ENCODE measurements at regions not wholly inside any gene's neighbourhood (a gene's known extent, or its start where the extent isn't known, plus 50 kb on each side); places are given as distances from the start of the nearest gene placed in this dataset.

DNA sequence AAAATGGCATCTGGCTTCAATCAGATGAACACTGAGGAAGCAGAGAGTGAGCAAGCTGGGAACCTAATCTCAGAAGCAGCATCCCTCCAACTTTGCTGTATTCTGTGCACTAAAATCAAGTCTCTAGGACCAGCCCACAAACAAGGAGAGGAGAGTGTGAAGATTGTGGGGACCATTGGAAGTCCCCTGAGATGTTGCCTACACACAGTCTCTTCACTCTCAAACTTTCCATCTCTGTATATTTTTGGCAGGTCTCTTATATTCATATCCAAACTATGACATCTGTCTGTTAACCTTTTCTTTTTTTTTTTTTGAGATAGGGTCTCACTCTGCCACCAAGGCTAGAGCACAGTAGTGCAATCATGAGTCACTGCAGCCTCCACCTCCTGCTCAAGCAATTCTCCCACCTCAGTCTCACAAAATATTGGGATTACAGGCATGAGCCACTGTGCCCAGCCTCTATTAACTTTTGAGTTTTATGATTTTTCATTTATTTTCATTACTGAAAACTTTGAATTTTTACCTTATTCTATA lies 1096.4 kb downstream of the TBC1D22A start:
- TF ChIP-seq, protein P1, sequence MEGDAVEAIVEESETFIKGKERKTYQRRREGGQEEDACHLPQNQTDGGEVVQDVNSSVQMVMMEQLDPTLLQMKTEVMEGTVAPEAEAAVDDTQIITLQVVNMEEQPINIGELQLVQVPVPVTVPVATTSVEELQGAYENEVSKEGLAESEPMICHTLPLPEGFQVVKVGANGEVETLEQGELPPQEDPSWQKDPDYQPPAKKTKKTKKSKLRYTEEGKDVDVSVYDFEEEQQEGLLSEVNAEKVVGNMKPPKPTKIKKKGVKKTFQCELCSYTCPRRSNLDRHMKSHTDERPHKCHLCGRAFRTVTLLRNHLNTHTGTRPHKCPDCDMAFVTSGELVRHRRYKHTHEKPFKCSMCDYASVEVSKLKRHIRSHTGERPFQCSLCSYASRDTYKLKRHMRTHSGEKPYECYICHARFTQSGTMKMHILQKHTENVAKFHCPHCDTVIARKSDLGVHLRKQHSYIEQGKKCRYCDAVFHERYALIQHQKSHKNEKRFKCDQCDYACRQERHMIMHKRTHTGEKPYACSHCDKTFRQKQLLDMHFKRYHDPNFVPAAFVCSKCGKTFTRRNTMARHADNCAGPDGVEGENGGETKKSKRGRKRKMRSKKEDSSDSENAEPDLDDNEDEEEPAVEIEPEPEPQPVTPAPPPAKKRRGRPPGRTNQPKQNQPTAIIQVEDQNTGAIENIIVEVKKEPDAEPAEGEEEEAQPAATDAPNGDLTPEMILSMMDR (IDR thresholded peaks at IDR 0.05; ENCODE audit: insufficient read depth, low read depth, low read length) = no peak
- CTCF ChIA-PET = no interaction called here

DNA sequence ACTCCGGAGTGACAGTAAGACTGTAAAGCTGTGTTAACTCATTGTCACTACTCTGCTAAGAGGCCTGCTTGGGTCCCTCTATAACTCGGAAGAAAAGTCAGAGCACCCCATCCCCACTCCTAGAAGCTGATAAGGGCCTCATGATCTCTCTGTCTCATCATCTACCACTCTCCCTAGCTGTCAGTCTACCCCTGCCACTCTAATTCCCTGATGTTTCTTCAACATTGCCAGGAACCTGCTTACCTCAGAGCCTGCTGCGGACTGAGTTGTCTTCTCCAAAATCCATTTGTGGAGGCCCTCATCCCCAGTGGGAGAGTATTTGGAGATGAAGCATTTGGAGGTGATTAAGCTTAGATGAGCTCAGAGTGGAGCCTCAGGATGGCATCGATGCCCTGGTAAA lies 1092.2 kb downstream of the TBC1D22A start:
- POLR2A ChIA-PET = no interaction called here
- TF ChIP-seq, protein P1 (IDR thresholded peaks at IDR 0.05; ENCODE audit: insufficient read depth, low read depth, low read length) = no peak

More for the DNA sequence above, 1096.4 kb downstream of the TBC1D22A start:
- H3K27me3 ChIP-seq (ENCODE audit: control insufficient read depth, insufficient read depth, low read length) = no peaks in the 10 kb centered on the region
- DNase-seq (ENCODE audit: low read depth) = no peak
- no peak overlapping the region for H3K4me3 ChIP-seq (ENCODE audit: low read depth, low read length)
- POLR2A ChIA-PET = no interaction called here
- no peaks in the 10 kb centered on the region for H3K36me3 ChIP-seq (ENCODE audit: control insufficient read depth, insufficient read depth, low read length)

DNA sequence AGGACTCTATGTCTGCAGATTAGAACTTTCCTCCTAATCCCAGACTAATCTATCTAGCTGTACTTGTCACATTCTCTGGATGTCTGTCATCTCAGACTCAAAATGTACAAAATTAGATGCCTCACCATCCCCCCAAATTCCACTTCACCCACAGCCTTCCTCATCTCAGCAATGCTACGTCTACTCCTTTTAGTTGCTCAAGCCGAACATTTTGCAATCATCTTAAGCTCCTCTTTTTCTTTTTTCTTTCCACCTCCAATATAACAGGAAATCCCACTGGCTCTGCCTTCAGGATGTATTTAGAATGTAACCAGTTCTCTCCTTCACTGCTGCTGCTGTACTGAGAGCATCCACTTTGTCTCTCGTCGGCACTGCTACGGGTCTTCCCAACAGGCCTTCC lies 1091.8 kb downstream of the TBC1D22A start:
- TF ChIP-seq, protein P1 (IDR thresholded peaks at IDR 0.05; ENCODE audit: insufficient read depth, low read depth, low read length) = no peak
- POLR2A ChIA-PET = no interaction called here
- no peak for DNase-seq (ENCODE audit: low read depth)
- no peaks in the 10 kb centered on the region for H3K27me3 ChIP-seq (ENCODE audit: control insufficient read depth, insufficient read depth, low read length)
- CTCF ChIA-PET = no interaction called here
- no peak overlapping the region for H3K4me3 ChIP-seq (ENCODE audit: low read depth, low read length)
- H3K36me3 ChIP-seq (ENCODE audit: control insufficient read depth, insufficient read depth, low read length) = no peaks in the 10 kb centered on the region

More for the DNA sequence above, 1092.2 kb downstream of the TBC1D22A start:
- no peaks in the 10 kb centered on the region for H3K27me3 ChIP-seq (ENCODE audit: control insufficient read depth, insufficient read depth, low read length)
- no peak overlapping the region for H3K4me3 ChIP-seq (ENCODE audit: low read depth, low read length)
- CTCF ChIA-PET = no interaction called here
- no peaks in the 10 kb centered on the region for H3K36me3 ChIP-seq (ENCODE audit: control insufficient read depth, insufficient read depth, low read length)
- no peak for DNase-seq (ENCODE audit: low read depth)

DNA sequence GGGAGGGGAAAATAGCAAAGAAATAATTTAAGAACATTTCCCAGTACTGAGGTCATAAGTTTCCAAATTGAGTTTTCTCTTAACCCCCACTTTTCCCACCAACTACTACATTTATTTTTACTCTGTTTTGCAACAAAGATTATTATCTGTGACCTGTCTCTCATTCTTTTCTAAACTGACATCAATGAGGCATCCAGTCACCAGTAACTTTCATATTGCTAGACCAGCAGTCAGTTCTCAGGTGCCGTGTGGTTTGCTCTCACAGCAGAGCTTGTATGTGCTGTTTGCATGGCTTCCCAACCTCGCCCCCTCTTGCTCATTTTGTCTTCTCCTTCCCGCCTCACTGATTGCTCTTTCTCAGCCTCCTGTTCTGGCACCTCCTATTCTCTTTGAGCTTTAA lies 1091.3 kb downstream of the TBC1D22A start:
- Histone ChIP-seq H3K36me3 (ENCODE audit: control insufficient read depth, insufficient read depth, low read length) (no peaks in the 10 kb centered on the region), H3K4me3 (ENCODE audit: low read depth, low read length) (no peak overlapping the region), H3K27me3 (ENCODE audit: control insufficient read depth, insufficient read depth, low read length) (no peaks in the 10 kb centered on the region)
- ChIA-PET CTCF (no interaction called here), POLR2A (no interaction called here)
- TF ChIP-seq, protein P1 (IDR thresholded peaks at IDR 0.05; ENCODE audit: insufficient read depth, low read depth, low read length) = no peak
- DNase-seq (ENCODE audit: low read depth) = no peak

DNA sequence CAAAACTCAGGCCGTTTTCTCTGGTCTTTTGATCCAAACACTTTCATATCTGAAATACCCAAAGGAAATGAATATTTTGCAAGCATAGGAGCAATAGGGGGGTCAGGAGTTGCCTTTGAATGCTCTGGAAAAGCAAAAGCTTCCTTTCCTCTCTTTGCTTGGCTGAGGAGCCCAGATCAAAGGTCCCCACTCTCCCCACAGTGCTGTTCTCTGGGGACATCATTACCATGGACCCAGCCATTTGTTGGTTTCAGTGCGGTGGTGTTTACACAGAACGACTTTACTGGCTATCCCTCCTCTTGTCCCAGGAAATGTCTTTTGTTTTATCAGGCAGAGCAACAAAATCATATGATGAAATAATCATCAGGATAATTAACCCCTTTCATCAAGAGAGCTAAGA lies 1089.1 kb downstream of the TBC1D22A start:
- ChIA-PET CTCF (no interaction called here), POLR2A (no interaction called here)
- Histone ChIP-seq H3K27me3 (ENCODE audit: control insufficient read depth, insufficient read depth, low read length) (no peaks in the 10 kb centered on the region), H3K4me3 (ENCODE audit: low read depth, low read length) (no peak overlapping the region), H3K36me3 (ENCODE audit: control insufficient read depth, insufficient read depth, low read length) (no peaks in the 10 kb centered on the region)
- no peak for DNase-seq (ENCODE audit: low read depth)
- TF ChIP-seq, protein P1 (IDR thresholded peaks at IDR 0.05; ENCODE audit: insufficient read depth, low read depth, low read length) = no peak

Data from BJ (cell line).